K562 (cell line): ENCODE measurements at regions not wholly inside any gene's neighbourhood (a gene's known extent, or its start where the extent isn't known, plus 50 kb on each side); places are given as distances from the start of the nearest gene placed in this dataset.
"Not testable (repeated sequence)": the region's sequence is repeated elsewhere in the genome, so short reads cannot be mapped to it uniquely, and the experiment has no call there.

Experiments
- ATAC-seq: fragments of 200-7000 bp; cut with Tn5 transposase; 3 replicates; pipeline ENCODE4 v1.9.1; 2020; ENCODE audit warnings: moderate library complexity
- BruUV-seq: library from RNA; stranded (reverse); fragments of 400-500 nt; replicated peaks from 2 replicates; lab custom pipeline; 2021; lab: Mats Ljungman, UMichigan
- CTCF ChIA-PET: fragments of 300-600 bp; formaldehyde crosslinking; extraction: SDS; loops from one replicate; lab custom pipeline; 2021; ENCODE audit warnings: low intra/inter-chr PET ratio; lab: Yijun Ruan, JAX
- POLR2A ChIA-PET: fragments of 300-600, 350-650 bp; sonication (Branson Sonifier 250); formaldehyde crosslinking; extraction: SDS; loops from one replicate; lab custom pipeline; 2021; ENCODE audit warnings: antibody characterized with exemption, inconsistent platforms; lab: Yijun Ruan, JAX
- DNase-seq, 4 experiments: peaks; one replicate each; pipeline versions ENCODE4 v3.0.0 to v3.0.0-alpha.2; 2011 to 2018; ENCODE audit warnings: low spot score in 3 of 4, mixed read lengths in 3 of 4; ENCODE audit errors: extremely low read depth in 1 of 4
- FAIRE-seq: peaks from 2 replicates; lab custom pipeline; 2011; peaks lifted over from hg19 to GRCh38; lab: Jason Lieb, UNC
- H2AFZ ChIP-seq: 2 replicates; pipeline ENCODE4 v1.6.0; 2011; ENCODE audit warnings: low read depth, low read length, control low read depth, inconsistent platforms
- H3K27ac ChIP-seq: fragments of 200-600 bp; 3 replicates; pipeline ENCODE4 v1.8.0; 2011; ENCODE audit warnings: low read depth, mild to moderate bottlenecking, control low read depth, inconsistent platforms, low read length, moderate library complexity, mixed read lengths; ENCODE audit errors: extremely low read depth
- H3K27me3 ChIP-seq, 2 experiments: fragments of 300-600 bp in 1 of 2; 2 replicates in 1 of 2; 3 replicates in 1 of 2; pipeline versions ENCODE4 v1.6.0 to v1.8.0; 2011; ENCODE audit warnings: inconsistent platforms in 2 of 2, low read length in 2 of 2, mild to moderate bottlenecking in 1 of 2, mixed read lengths in 1 of 2, moderate library complexity in 1 of 2; ENCODE audit not compliant: control insufficient read depth in 2 of 2, insufficient read depth in 2 of 2
- H3K36me3 ChIP-seq: fragments of 300-600 bp; 3 replicates; pipeline ENCODE4 v1.8.0; 2011; ENCODE audit warnings: mild to moderate bottlenecking, low read length, inconsistent platforms; ENCODE audit not compliant: control insufficient read depth, insufficient read depth
- H3K4me1 ChIP-seq, 2 experiments: fragments of 200-600 bp in 1 of 2; replicated peaks in 1 of 2; 2 replicates in 1 of 2; 3 replicates in 1 of 2; pipeline versions ENCODE4 v1.5.1 to v1.8.0; 2011; ENCODE audit warnings: inconsistent platforms in 2 of 2, low read length in 2 of 2, mild to moderate bottlenecking in 1 of 2, mixed read lengths in 1 of 2, moderate library complexity in 1 of 2; ENCODE audit not compliant: control insufficient read depth in 2 of 2, insufficient read depth in 2 of 2
- H3K4me2 ChIP-seq: 2 replicates; pipeline ENCODE4 v1.6.1; 2011; ENCODE audit warnings: low read length, control low read depth, inconsistent platforms, mixed read lengths; ENCODE audit not compliant: insufficient read depth
- H3K4me3 ChIP-seq: fragments of 200-600 bp; sonication (generic), shearing (Covaris generic); 2 replicates; pipeline ENCODE4 v1.5.1; 2016; ENCODE audit warnings: control low read depth, inconsistent platforms
- H3K79me2 ChIP-seq: fragments of 200-600 bp; 3 replicates; pipeline ENCODE4 v1.8.0; 2011; ENCODE audit warnings: low read length, inconsistent platforms; ENCODE audit not compliant: control insufficient read depth, insufficient read depth
- H3K9ac ChIP-seq, 2 experiments: 2 replicates each; pipeline versions ENCODE4 v1.6.0 to v1.6.1; 2011; ENCODE audit warnings: low read depth in 2 of 2, low read length in 2 of 2, control low read depth in 1 of 2, inconsistent platforms in 1 of 2, mild to moderate bottlenecking in 1 of 2, mixed read lengths in 1 of 2; ENCODE audit not compliant: insufficient read depth in 1 of 2
- H3K9me1 ChIP-seq: one replicate; pipeline ENCODE4 v1.6.0; 2011; ENCODE audit warnings: inconsistent platforms, mild to moderate bottlenecking, low read length, moderate library complexity; ENCODE audit not compliant: control insufficient read depth, insufficient read depth
- H3K9me3 ChIP-seq: replicated peaks from 2 replicates; pipeline ENCODE4 v1.5.1; 2011; ENCODE audit warnings: low read depth, low read length, inconsistent platforms; ENCODE audit not compliant: control insufficient read depth, insufficient read depth
- H4K20me1 ChIP-seq: replicated peaks from 2 replicates; pipeline ENCODE4 v1.6.1; 2011; ENCODE audit warnings: low read length, inconsistent platforms, mixed read lengths; ENCODE audit not compliant: control insufficient read depth, insufficient read depth
- MBD2 ChIP-seq: sonication (generic); IDR thresholded peaks from 2 replicates; pipeline ENCODE4 v1.6.1; 2016; ENCODE audit warnings: low read depth, borderline replicate concordance
- RBBP5 ChIP-seq: fragments of 200-600 bp; sonication (generic); IDR thresholded peaks from 2 replicates; pipeline ENCODE4 v1.6.1; 2012; ENCODE audit warnings: borderline replicate concordance, mild to moderate bottlenecking, low read length, control low read depth, inconsistent platforms; ENCODE audit not compliant: insufficient read depth, poor library complexity, severe bottlenecking
- ZNF174 ChIP-seq: fragments of 250-450 bp; sonication (Bioruptor Pico); IDR thresholded peaks from 2 replicates; pipeline ENCODE4 v1.4.0; 2020; ENCODE audit warnings: mild to moderate bottlenecking
- WGBS: fragments of 100-300 bp; shearing (Covaris generic); methylation state at CpG from one replicate; pipeline ENCODE4 v1.1.6; 2016; ENCODE audit warnings: low coverage, mixed read lengths; ENCODE audit not compliant: insufficient coverage; ENCODE audit errors: missing lambda C conversion rate; 5-methylcytosine and 5-hydroxymethylcytosine counted together
- in situ Hi-C: fragments of 300-500 bp; cut with MboI; formaldehyde crosslinking; loops from 4 replicates; pipeline ENCODE4 v1.15.0; 2018; ENCODE audit warnings: inconsistent platforms, mixed read lengths
- intact Hi-C: fragments of 100-400 bp; cut with micrococcal nuclease; formaldehyde crosslinking; loops from 2 replicates; pipeline ENCODE4 v1.14.2; 2022

GRCh38 chr9:39588500-39589137, 233.2 kb downstream of the SPATA31A1 start:
- CTCF ChIA-PET: no interaction called here
- ATAC-seq: peak; percentile 47; the same call in 2 of the 3 replicates
- no peak for TF ChIP-seq RBBP5
- TF ChIP-seq ZNF174: no peak
- TF ChIP-seq MBD2: no peak
- TF ChIP-seq, all 486 proteins: peak for 0
- H3K9ac ChIP-seq: no peak overlapping the region
- DNase-seq (peak in 2 of 4 experiments; percentile 5), FAIRE-seq (no peak)
- WGBS: 2% methylated on average over 6 of the region's 8 CpGs
- POLR2A ChIA-PET: no interaction called here
- H3K27me3 ChIP-seq: no peaks in the 10 kb centered on the region
- no peak overlapping the region for H2AFZ ChIP-seq
- H3K27ac ChIP-seq: no peak overlapping the region
- H4K20me1 ChIP-seq: no peaks in the 10 kb centered on the region
- intact Hi-C loops: no loop called here
- no peaks in the 10 kb centered on the region for H3K4me1 ChIP-seq
- BruUV-seq: no TSS peak
- H3K4me3 ChIP-seq: no peak overlapping the region
- no peaks in the 10 kb centered on the region for H3K36me3 ChIP-seq
- H3K9me1 ChIP-seq: no peaks in the 10 kb centered on the region
- in situ Hi-C loops: no loop called here
- H3K9me3 ChIP-seq: no peaks in the 10 kb centered on the region
- no peak overlapping the region for H3K4me2 ChIP-seq
- H3K79me2 ChIP-seq: no peaks in the 10 kb centered on the region

- CTCF ChIA-PET, H2AFZ ChIP-seq, H3K36me3 ChIP-seq, H3K9me1 ChIP-seq, in situ Hi-C loops, H4K20me1 ChIP-seq, H3K9me3 ChIP-seq, H3K27ac ChIP-seq, BruUV-seq, POLR2A ChIA-PET, H3K27me3 ChIP-seq, intact Hi-C loops, DNase-seq, FAIRE-seq, H3K79me2 ChIP-seq, H3K9ac ChIP-seq, H3K4me2 ChIP-seq, ATAC-seq, H3K4me3 ChIP-seq, H3K4me1 ChIP-seq: not testable (repeated sequence)
- WGBS: no CpG with 5 or more reads among the region's 24 CpGs
Observed at GRCh38 chr9:39604089-39604488, 248.6 kb downstream of the SPATA31A1 start.

GRCh38 chr9:39611449-39612231, 256.2 kb downstream of the SPATA31A1 start:
- POLR2A ChIA-PET, H3K4me3 ChIP-seq, H3K27ac ChIP-seq, H2AFZ ChIP-seq, FAIRE-seq, H3K79me2 ChIP-seq, CTCF ChIA-PET, DNase-seq, H3K9ac ChIP-seq, H3K9me3 ChIP-seq, H3K9me1 ChIP-seq, intact Hi-C loops, H4K20me1 ChIP-seq, BruUV-seq, in situ Hi-C loops, H3K36me3 ChIP-seq, H3K4me2 ChIP-seq, ATAC-seq, H3K27me3 ChIP-seq, H3K4me1 ChIP-seq: not testable (repeated sequence)
- no CpG with 5 or more reads among the region's 4 CpGs for WGBS
